H9 (cell line): ENCODE measurements at regions not wholly inside any gene's neighbourhood (a gene's known extent, or its start where the extent isn't known, plus 50 kb on each side); places are given as distances from the start of the nearest gene placed in this dataset.

Experiments used
- DNase-seq: peaks from one replicate; pipeline ENCODE4 v3.0.0-alpha.2; 2017
- H2AFZ ChIP-seq: one replicate; pipeline ENCODE4 v1.6.1; 2013; ENCODE audit warnings: mild to moderate bottlenecking, low read length, control low read depth, moderate library complexity
- H2AK5ac ChIP-seq: 2 replicates; pipeline ENCODE4 v1.6.1; 2013; ENCODE audit warnings: low read length, control low read depth, mixed read lengths; ENCODE audit not compliant: insufficient read length
- H2BK120ac ChIP-seq: one replicate; pipeline ENCODE4 v1.6.1; 2013; ENCODE audit warnings: low read depth, mild to moderate bottlenecking, low read length, control low read depth, inconsistent platforms; ENCODE audit not compliant: poor library complexity, severe bottlenecking
- H2BK12ac ChIP-seq: 2 replicates; pipeline ENCODE4 v1.6.1; 2013; ENCODE audit warnings: low read length, control low read depth, mixed read lengths, low read depth; ENCODE audit not compliant: insufficient read length
- H2BK15ac ChIP-seq: 2 replicates; pipeline ENCODE4 v1.6.1; 2013; ENCODE audit warnings: low read depth, low read length, control low read depth
- H2BK20ac ChIP-seq: one replicate; pipeline ENCODE4 v1.6.1; 2013; ENCODE audit warnings: low read depth, mild to moderate bottlenecking, low read length, control low read depth, inconsistent platforms; ENCODE audit not compliant: poor library complexity, severe bottlenecking
- H2BK5ac ChIP-seq: 2 replicates; pipeline ENCODE4 v1.6.1; 2013; ENCODE audit warnings: low read length, control low read depth, mixed read lengths; ENCODE audit not compliant: insufficient read length
- H3K14ac ChIP-seq: 2 replicates; pipeline ENCODE4 v1.6.1; 2013; ENCODE audit warnings: low read length, control low read depth; ENCODE audit not compliant: insufficient read depth
- H3K18ac ChIP-seq: 2 replicates; pipeline ENCODE4 v1.6.1; 2013; ENCODE audit warnings: low read depth, mild to moderate bottlenecking, mixed read lengths, low read length, control low read depth; ENCODE audit not compliant: insufficient read length
- H3K23ac ChIP-seq: 2 replicates; pipeline ENCODE4 v1.6.1; 2013; ENCODE audit warnings: low read length, control low read depth, mixed read lengths, low read depth; ENCODE audit not compliant: insufficient read length
- H3K23me2 ChIP-seq: 2 replicates; pipeline ENCODE4 v1.6.1; 2013; ENCODE audit warnings: low read depth, mild to moderate bottlenecking, mixed read lengths, low read length, control low read depth; ENCODE audit not compliant: insufficient read length, poor library complexity, severe bottlenecking
- H3K27ac ChIP-seq: 2 replicates; pipeline ENCODE4 v1.5.1; 2013; ENCODE audit warnings: low read length, control low read depth, mixed read lengths, low read depth; ENCODE audit not compliant: insufficient read length
- H3K27me3 ChIP-seq: 2 replicates; pipeline ENCODE4 v1.6.1; 2013; ENCODE audit warnings: low read length, control low read depth, inconsistent platforms; ENCODE audit not compliant: insufficient read depth
- H3K4ac ChIP-seq: 2 replicates; pipeline ENCODE4 v1.6.1; 2013; ENCODE audit warnings: low read depth, mild to moderate bottlenecking, control low read depth, inconsistent platforms, low read length, moderate library complexity
- H3K4me1 ChIP-seq: 2 replicates; pipeline ENCODE4 v1.6.1; 2013; ENCODE audit warnings: low read length, control low read depth, inconsistent platforms; ENCODE audit not compliant: insufficient read depth
- H3K4me2 ChIP-seq: 2 replicates; pipeline ENCODE4 v1.6.1; 2013; ENCODE audit warnings: low read length, control low read depth, mixed read lengths; ENCODE audit not compliant: insufficient read length, insufficient read depth
- H3K56ac ChIP-seq: 2 replicates; pipeline ENCODE4 v1.6.1; 2013; ENCODE audit warnings: low read depth, mild to moderate bottlenecking, mixed read lengths, low read length, control low read depth; ENCODE audit not compliant: insufficient read length
- H3K79me1 ChIP-seq: 2 replicates; pipeline ENCODE4 v1.6.1; 2013; ENCODE audit warnings: low read depth, mild to moderate bottlenecking, moderate library complexity, low read length, control low read depth, inconsistent platforms; ENCODE audit not compliant: insufficient read depth, poor library complexity, severe bottlenecking
- H3K79me2 ChIP-seq: 2 replicates; pipeline ENCODE4 v1.6.1; 2013; ENCODE audit warnings: low read length, control low read depth, inconsistent platforms; ENCODE audit not compliant: insufficient read depth
- H3K9ac ChIP-seq: 2 replicates; pipeline ENCODE4 v1.6.1; 2013; ENCODE audit warnings: low read length, control low read depth, mixed read lengths; ENCODE audit not compliant: insufficient read length; ENCODE audit errors: extremely low read depth
- H3K9me3 ChIP-seq: one replicate; pipeline ENCODE4 v1.6.1; 2013; ENCODE audit warnings: low read depth, low read length, inconsistent platforms; ENCODE audit not compliant: control insufficient read depth
- H3T11ph ChIP-seq: one replicate; pipeline ENCODE4 v1.6.1; 2013; ENCODE audit warnings: mild to moderate bottlenecking, low read length, control low read depth, inconsistent platforms
- H4K20me1 ChIP-seq: one replicate; pipeline ENCODE4 v1.6.1; 2013; ENCODE audit not compliant: control insufficient read depth, insufficient read length, insufficient read depth
- H4K5ac ChIP-seq: 2 replicates; pipeline ENCODE4 v1.6.1; 2013; ENCODE audit warnings: low read depth, mild to moderate bottlenecking, mixed read lengths, low read length, control low read depth; ENCODE audit not compliant: insufficient read length
- H4K8ac ChIP-seq: replicated peaks from 2 replicates; pipeline ENCODE4 v1.6.1; 2013; ENCODE audit warnings: low read length, control low read depth, mixed read lengths, low read depth; ENCODE audit not compliant: insufficient read length
- H4K91ac ChIP-seq: 2 replicates; pipeline ENCODE4 v1.6.1; 2013; ENCODE audit warnings: low read depth, mild to moderate bottlenecking, moderate library complexity, mixed read lengths, low read length, control low read depth; ENCODE audit not compliant: insufficient read length
- H3K27ac Mint-ChIP-seq, 3 experiments: 2 replicates in 2 of 3; 3 replicates in 1 of 3; pipeline ENCODE4 v1.8.0; 2020 to 2021; ENCODE audit warnings: mixed read lengths in 3 of 3, mild to moderate bottlenecking in 1 of 3, moderate library complexity in 1 of 3
- H3K27me3 Mint-ChIP-seq: 2 replicates; pipeline ENCODE4 v1.8.0; 2021; ENCODE audit warnings: low read depth, mild to moderate bottlenecking, moderate library complexity, mixed read lengths
- H3K36me3 Mint-ChIP-seq, 3 experiments: 2 replicates in 2 of 3; 3 replicates in 1 of 3; pipeline ENCODE4 v1.8.0; 2020 to 2021; ENCODE audit warnings: low read depth in 3 of 3, mixed read lengths in 3 of 3; ENCODE audit not compliant: insufficient read depth in 1 of 3
- H3K4me1 Mint-ChIP-seq, 2 experiments: 2 replicates each; pipeline ENCODE4 v1.8.0; 2020; ENCODE audit warnings: mixed read lengths in 2 of 2
- H3K4me3 Mint-ChIP-seq, 2 experiments: 2 replicates in 1 of 2; 3 replicates in 1 of 2; pipeline ENCODE4 v1.8.0; 2020 to 2021; ENCODE audit warnings: mild to moderate bottlenecking in 2 of 2, mixed read lengths in 2 of 2, moderate library complexity in 1 of 2
- H3K9me3 Mint-ChIP-seq, 2 experiments: 2 replicates in 1 of 2; 3 replicates in 1 of 2; pipeline ENCODE4 v1.8.0; 2020; ENCODE audit warnings: mild to moderate bottlenecking in 2 of 2, mixed read lengths in 2 of 2, moderate library complexity in 1 of 2
- CTCF ChIP-seq: fragments of 200-600 bp; sonication (generic); conservative IDR thresholded peaks from 3 replicates; pipeline ENCODE4 v1.8.0; 2021; ENCODE audit warnings: antibody characterized with exemption, mild to moderate bottlenecking
- WGBS: extraction: QIAGEN DNeasy Blood & Tissue Kit; methylation state at CpG from one replicate; pipeline ENCODE4 v1.1.7; 2013; ENCODE audit warnings: missing lambda C conversion rate, low lambda C conversion rate, mixed read lengths; ENCODE audit not compliant: insufficient read length; ENCODE audit errors: extremely low coverage; 5-methylcytosine and 5-hydroxymethylcytosine counted together

- no peak overlapping the region for H3K14ac ChIP-seq
- H3K79me2 ChIP-seq, result no peaks in the 10 kb centered on the region
- DNase-seq, result no peak
- no peak overlapping the region for H3K4ac ChIP-seq
- Mint-ChIP-seq H3K27ac (no peak overlapping the region), H3K4me1 (no peaks in the 10 kb centered on the region), H3K4me3 (no peak overlapping the region), H3K36me3 (peaks cover 0 to 7% (median 0%) of the 10 kb centered on the region in 3 experiments; a peak in 1 of 7 replicates), H3K9me3 (peaks cover 2 to 8% of the 10 kb centered on the region in 2 experiments; a peak in 3 of 5 replicates), H3K27me3 (no peaks in the 10 kb centered on the region)
- H2BK5ac ChIP-seq, result no peak overlapping the region
- H3K79me1 ChIP-seq, result no peaks in the 10 kb centered on the region
- H3K27me3 ChIP-seq, result no peaks in the 10 kb centered on the region
- H3K4me1 ChIP-seq, result no peaks in the 10 kb centered on the region; the same call in 1 of the 2 replicates
- no peaks in the 10 kb centered on the region for H3K9me3 ChIP-seq
- H2AFZ ChIP-seq, result no peak overlapping the region
- H4K8ac ChIP-seq, result no peak overlapping the region
- H4K5ac ChIP-seq, result no peak overlapping the region
- no peak overlapping the region for H3T11ph ChIP-seq
- no peak overlapping the region for H3K9ac ChIP-seq
- no peak overlapping the region for H2BK15ac ChIP-seq
- no peak for TF ChIP-seq CTCF
- no peak overlapping the region for H2AK5ac ChIP-seq
- H4K20me1 ChIP-seq, result no peaks in the 10 kb centered on the region
- H2BK20ac ChIP-seq, result no peak overlapping the region
- no peak overlapping the region for H3K18ac ChIP-seq
- WGBS, result no CpG with 5 or more reads among the region's 1 CpG
- H2BK12ac ChIP-seq, result no peak overlapping the region
- no peak overlapping the region for H2BK120ac ChIP-seq
- no peak overlapping the region for H3K4me2 ChIP-seq
- no peak overlapping the region for H3K23ac ChIP-seq
- no peak overlapping the region for H3K27ac ChIP-seq
- no peaks in the 10 kb centered on the region for H3K23me2 ChIP-seq
- H4K91ac ChIP-seq, result no peak overlapping the region
- H3K56ac ChIP-seq, result no peak overlapping the region
Measured at GRCh38 chr5:125609011-125609410, 814.2 kb upstream of the GRAMD2B start.
